K562 (cell line): ENCODE measurements at regions not wholly inside any gene's neighbourhood (a gene's known extent, or its start where the extent isn't known, plus 50 kb on each side); places are given as distances from the start of the nearest gene placed in this dataset.

ENCODE experiments used
- ATAC-seq: fragments of 200-7000 bp; cut with Tn5 transposase; 3 replicates; pipeline ENCODE4 v1.9.1; 2020; ENCODE audit warnings: moderate library complexity
- BruUV-seq: library from RNA; stranded (reverse); fragments of 400-500 nt; replicated peaks from 2 replicates; lab custom pipeline; 2021; lab: Mats Ljungman, UMichigan
- CTCF ChIA-PET: fragments of 300-600 bp; formaldehyde crosslinking; extraction: SDS; loops from one replicate; lab custom pipeline; 2021; ENCODE audit warnings: low intra/inter-chr PET ratio; lab: Yijun Ruan, JAX
- POLR2A ChIA-PET: fragments of 300-600, 350-650 bp; sonication (Branson Sonifier 250); formaldehyde crosslinking; extraction: SDS; loops from one replicate; lab custom pipeline; 2021; ENCODE audit warnings: antibody characterized with exemption, inconsistent platforms; lab: Yijun Ruan, JAX
- DNase-seq, 4 experiments: peaks; one replicate each; pipeline versions ENCODE4 v3.0.0 to v3.0.0-alpha.2; 2011 to 2018; ENCODE audit warnings: low spot score in 3 of 4, mixed read lengths in 3 of 4; ENCODE audit errors: extremely low read depth in 1 of 4
- FAIRE-seq: peaks from 2 replicates; lab custom pipeline; 2011; peaks lifted over from hg19 to GRCh38; lab: Jason Lieb, UNC
- H2AFZ ChIP-seq: 2 replicates; pipeline ENCODE4 v1.6.0; 2011; ENCODE audit warnings: low read depth, low read length, control low read depth, inconsistent platforms
- H3K27ac ChIP-seq: fragments of 200-600 bp; 3 replicates; pipeline ENCODE4 v1.8.0; 2011; ENCODE audit warnings: low read depth, mild to moderate bottlenecking, control low read depth, inconsistent platforms, low read length, moderate library complexity, mixed read lengths; ENCODE audit errors: extremely low read depth
- H3K27me3 ChIP-seq, 2 experiments: fragments of 300-600 bp in 1 of 2; 2 replicates in 1 of 2; 3 replicates in 1 of 2; pipeline versions ENCODE4 v1.6.0 to v1.8.0; 2011; ENCODE audit warnings: inconsistent platforms in 2 of 2, low read length in 2 of 2, mild to moderate bottlenecking in 1 of 2, mixed read lengths in 1 of 2, moderate library complexity in 1 of 2; ENCODE audit not compliant: control insufficient read depth in 2 of 2, insufficient read depth in 2 of 2
- H3K36me3 ChIP-seq: fragments of 300-600 bp; 3 replicates; pipeline ENCODE4 v1.8.0; 2011; ENCODE audit warnings: mild to moderate bottlenecking, low read length, inconsistent platforms; ENCODE audit not compliant: control insufficient read depth, insufficient read depth
- H3K4me1 ChIP-seq, 2 experiments: fragments of 200-600 bp in 1 of 2; replicated peaks in 1 of 2; 2 replicates in 1 of 2; 3 replicates in 1 of 2; pipeline versions ENCODE4 v1.5.1 to v1.8.0; 2011; ENCODE audit warnings: inconsistent platforms in 2 of 2, low read length in 2 of 2, mild to moderate bottlenecking in 1 of 2, mixed read lengths in 1 of 2, moderate library complexity in 1 of 2; ENCODE audit not compliant: control insufficient read depth in 2 of 2, insufficient read depth in 2 of 2
- H3K4me2 ChIP-seq: 2 replicates; pipeline ENCODE4 v1.6.1; 2011; ENCODE audit warnings: low read length, control low read depth, inconsistent platforms, mixed read lengths; ENCODE audit not compliant: insufficient read depth
- H3K4me3 ChIP-seq: fragments of 200-600 bp; sonication (generic), shearing (Covaris generic); 2 replicates; pipeline ENCODE4 v1.5.1; 2016; ENCODE audit warnings: control low read depth, inconsistent platforms
- H3K79me2 ChIP-seq: fragments of 200-600 bp; 3 replicates; pipeline ENCODE4 v1.8.0; 2011; ENCODE audit warnings: low read length, inconsistent platforms; ENCODE audit not compliant: control insufficient read depth, insufficient read depth
- H3K9ac ChIP-seq, 2 experiments: 2 replicates each; pipeline versions ENCODE4 v1.6.0 to v1.6.1; 2011; ENCODE audit warnings: low read depth in 2 of 2, low read length in 2 of 2, control low read depth in 1 of 2, inconsistent platforms in 1 of 2, mild to moderate bottlenecking in 1 of 2, mixed read lengths in 1 of 2; ENCODE audit not compliant: insufficient read depth in 1 of 2
- H3K9me1 ChIP-seq: one replicate; pipeline ENCODE4 v1.6.0; 2011; ENCODE audit warnings: inconsistent platforms, mild to moderate bottlenecking, low read length, moderate library complexity; ENCODE audit not compliant: control insufficient read depth, insufficient read depth
- H3K9me3 ChIP-seq: replicated peaks from 2 replicates; pipeline ENCODE4 v1.5.1; 2011; ENCODE audit warnings: low read depth, low read length, inconsistent platforms; ENCODE audit not compliant: control insufficient read depth, insufficient read depth
- H4K20me1 ChIP-seq: replicated peaks from 2 replicates; pipeline ENCODE4 v1.6.1; 2011; ENCODE audit warnings: low read length, inconsistent platforms, mixed read lengths; ENCODE audit not compliant: control insufficient read depth, insufficient read depth
- EGR1 ChIP-seq: fragments of 450-650 bp; conservative IDR thresholded peaks from 2 replicates; pipeline ENCODE4 v1.6.1; 2017; ENCODE audit warnings: mild to moderate bottlenecking
- JUN ChIP-seq, 2 experiments: sonication (generic) in 1 of 2; formaldehyde crosslinking in 1 of 2; IDR thresholded peaks; 2 replicates each; pipeline versions ENCODE4 v1.6.1 to v1.8.0; 2012 to 2022; ENCODE audit warnings: borderline replicate concordance in 2 of 2, mild to moderate bottlenecking in 2 of 2, improper control_type of control experiment in 1 of 2, low read depth in 1 of 2, low read length in 1 of 2, missing genetic modification reagents in 1 of 2
- NFYB ChIP-seq: IDR thresholded peaks from 2 replicates; pipeline ENCODE4 v1.6.1; 2011; ENCODE audit warnings: mild to moderate bottlenecking, moderate library complexity; ENCODE audit not compliant: insufficient read length; ENCODE audit errors: extremely low read depth
- POU5F1 ChIP-seq: fragments of 150-350 bp; IDR thresholded peaks from 2 replicates; pipeline ENCODE4 v1.6.1; 2014; ENCODE audit warnings: borderline replicate concordance, low read length, low read depth, mild to moderate bottlenecking; ENCODE audit not compliant: partially characterized antibody
- PURB ChIP-seq: sonication (generic); formaldehyde crosslinking; IDR thresholded peaks from 2 replicates; pipeline ENCODE4 v1.9.0; 2021; ENCODE audit warnings: low read depth, mild to moderate bottlenecking, missing genetic modification reagents
- SUPT5H ChIP-seq: fragments of 450-650 bp; IDR thresholded peaks from 2 replicates; pipeline ENCODE4 v1.6.1; 2016
- YBX1 ChIP-seq: fragments of 450-650 bp; IDR thresholded peaks from 2 replicates; pipeline ENCODE4 v1.7.1; 2016; ENCODE audit warnings: mild to moderate bottlenecking
- ZNF436 ChIP-seq: fragments of 250-450, 450-650 bp; sonication (Bioruptor Pico); formaldehyde crosslinking; IDR thresholded peaks from 2 replicates; pipeline ENCODE4 v1.7.0; 2020; ENCODE audit warnings: mild to moderate bottlenecking
- ZNF717 ChIP-seq: fragments of 250-450 bp; sonication (Bioruptor Pico); IDR thresholded peaks from 2 replicates; pipeline ENCODE4 v1.5.0; 2021
- WGBS: fragments of 100-300 bp; shearing (Covaris generic); methylation state at CpG from one replicate; pipeline ENCODE4 v1.1.6; 2016; ENCODE audit warnings: low coverage, mixed read lengths; ENCODE audit not compliant: insufficient coverage; ENCODE audit errors: missing lambda C conversion rate; 5-methylcytosine and 5-hydroxymethylcytosine counted together
- in situ Hi-C: fragments of 300-500 bp; cut with MboI; formaldehyde crosslinking; loops from 4 replicates; pipeline ENCODE4 v1.15.0; 2018; ENCODE audit warnings: inconsistent platforms, mixed read lengths
- intact Hi-C: fragments of 100-400 bp; cut with micrococcal nuclease; formaldehyde crosslinking; loops from 2 replicates; pipeline ENCODE4 v1.14.2; 2022
- TF ChIP-seq, protein P1 (sequence below): IDR thresholded peaks from 2 replicates; pipeline ENCODE4 v1.6.1; 2016; ENCODE audit warnings: missing genetic modification characterization, missing compliant biosample characterization
- TF ChIP-seq, protein P2 (sequence below): fragments of 250-450 bp; sonication (Bioruptor Pico); IDR thresholded peaks from 2 replicates; pipeline ENCODE4 v1.8.0; 2021; ENCODE audit warnings: moderate library complexity, mild to moderate bottlenecking, inconsistent platforms
- TF ChIP-seq, protein P3 (sequence below): fragments of 200-400 bp; formaldehyde crosslinking; IDR thresholded peaks from 2 replicates; pipeline ENCODE4 v1.6.1; 2017; ENCODE audit warnings: mild to moderate bottlenecking, low read depth, low read length, moderate library complexity

DNA sequence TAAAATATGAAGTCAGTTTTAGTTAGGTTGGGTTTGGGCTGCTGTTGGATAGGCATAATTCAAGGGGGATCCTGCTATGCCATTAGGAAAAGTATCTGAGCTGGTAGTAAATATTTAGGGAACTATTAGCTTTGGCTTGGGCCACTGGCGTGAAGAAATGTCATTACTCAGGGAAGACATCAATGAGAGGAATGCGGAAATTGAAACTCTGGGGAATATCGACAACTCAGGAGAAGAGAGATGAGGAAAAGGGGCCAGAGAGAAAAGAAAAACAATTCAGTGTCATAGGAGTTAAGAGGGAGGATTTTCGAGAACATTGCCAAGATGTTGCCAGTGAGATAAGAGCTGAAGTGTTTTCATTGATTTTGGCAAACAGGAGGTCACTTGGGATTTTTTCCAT, 149.7 kb upstream of the PARD3B start:
- Histone ChIP-seq H3K9me3 (no peaks in the 10 kb centered on the region), H3K4me3 (no peak overlapping the region), H3K27me3 (no peaks in the 10 kb centered on the region), H3K27ac (no peak overlapping the region), H3K79me2 (no peaks in the 10 kb centered on the region), H3K9me1 (no peaks in the 10 kb centered on the region), H3K36me3 (no peaks in the 10 kb centered on the region), H3K4me1 (no peaks in the 10 kb centered on the region), H2AFZ (no peak overlapping the region), H3K9ac (no peak overlapping the region), H3K4me2 (no peak overlapping the region), H4K20me1 (no peaks in the 10 kb centered on the region)
- CTCF ChIA-PET, result no interaction called here
- BruUV-seq, result no TSS peak
- intact Hi-C loops (no loop called here), in situ Hi-C loops (no loop called here)
- WGBS, result 48% methylated on average over 4 of the region's 4 CpGs
- ATAC-seq (no peak), DNase-seq (no peak), FAIRE-seq (no peak)
- TF ChIP-seq POU5F1, result no peak
- TF ChIP-seq, protein P1, sequence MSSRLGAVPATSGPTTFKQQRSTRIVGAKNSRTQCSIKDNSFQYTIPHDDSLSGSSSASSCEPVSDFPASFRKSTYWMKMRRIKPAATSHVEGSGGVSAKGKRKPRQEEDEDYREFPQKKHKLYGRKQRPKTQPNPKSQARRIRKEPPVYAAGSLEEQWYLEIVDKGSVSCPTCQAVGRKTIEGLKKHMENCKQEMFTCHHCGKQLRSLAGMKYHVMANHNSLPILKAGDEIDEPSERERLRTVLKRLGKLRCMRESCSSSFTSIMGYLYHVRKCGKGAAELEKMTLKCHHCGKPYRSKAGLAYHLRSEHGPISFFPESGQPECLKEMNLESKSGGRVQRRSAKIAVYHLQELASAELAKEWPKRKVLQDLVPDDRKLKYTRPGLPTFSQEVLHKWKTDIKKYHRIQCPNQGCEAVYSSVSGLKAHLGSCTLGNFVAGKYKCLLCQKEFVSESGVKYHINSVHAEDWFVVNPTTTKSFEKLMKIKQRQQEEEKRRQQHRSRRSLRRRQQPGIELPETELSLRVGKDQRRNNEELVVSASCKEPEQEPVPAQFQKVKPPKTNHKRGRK (tag), result no peak
- no peak for TF ChIP-seq SUPT5H
- no peak for TF ChIP-seq NFYB
- no peak for TF ChIP-seq PURB
- TF ChIP-seq, protein P2, sequence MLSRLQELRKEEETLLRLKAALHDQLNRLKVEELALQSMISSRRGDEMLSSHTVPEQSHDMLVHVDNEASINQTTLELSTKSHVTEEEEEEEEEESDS (CRISPR knock-in tag), result no peak
- no peak for TF ChIP-seq ZNF717 (CRISPR knock-in tag)
- no peak for TF ChIP-seq JUN (IDR thresholded peaks at IDR 0.05; ENCODE audit: borderline replicate concordance, low read depth, low read length)
- no peak for TF ChIP-seq JUN (CRISPR knock-in tag; IDR thresholded peaks at IDR 0.05; ENCODE audit: borderline replicate concordance)
- TF ChIP-seq ZNF436 (CRISPR knock-in tag), result no peak
- TF ChIP-seq, protein P3, sequence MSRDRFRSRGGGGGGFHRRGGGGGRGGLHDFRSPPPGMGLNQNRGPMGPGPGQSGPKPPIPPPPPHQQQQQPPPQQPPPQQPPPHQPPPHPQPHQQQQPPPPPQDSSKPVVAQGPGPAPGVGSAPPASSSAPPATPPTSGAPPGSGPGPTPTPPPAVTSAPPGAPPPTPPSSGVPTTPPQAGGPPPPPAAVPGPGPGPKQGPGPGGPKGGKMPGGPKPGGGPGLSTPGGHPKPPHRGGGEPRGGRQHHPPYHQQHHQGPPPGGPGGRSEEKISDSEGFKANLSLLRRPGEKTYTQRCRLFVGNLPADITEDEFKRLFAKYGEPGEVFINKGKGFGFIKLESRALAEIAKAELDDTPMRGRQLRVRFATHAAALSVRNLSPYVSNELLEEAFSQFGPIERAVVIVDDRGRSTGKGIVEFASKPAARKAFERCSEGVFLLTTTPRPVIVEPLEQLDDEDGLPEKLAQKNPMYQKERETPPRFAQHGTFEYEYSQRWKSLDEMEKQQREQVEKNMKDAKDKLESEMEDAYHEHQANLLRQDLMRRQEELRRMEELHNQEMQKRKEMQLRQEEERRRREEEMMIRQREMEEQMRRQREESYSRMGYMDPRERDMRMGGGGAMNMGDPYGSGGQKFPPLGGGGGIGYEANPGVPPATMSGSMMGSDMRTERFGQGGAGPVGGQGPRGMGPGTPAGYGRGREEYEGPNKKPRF, result no peak
- no peak for TF ChIP-seq YBX1
- no peak for TF ChIP-seq EGR1
- POLR2A ChIA-PET, result no interaction called here
